Keratinocyte (primary cell): ENCODE measurements at regions not wholly inside any gene's neighbourhood (a gene's known extent, or its start where the extent isn't known, plus 50 kb on each side); places are given as distances from the start of the nearest gene placed in this dataset.

Source experiments
- DNase-seq: peaks from one replicate; pipeline ENCODE4 v3.0.0-alpha.2; 2011; ENCODE audit warnings: low read depth, missing footprints, low spot score
- FAIRE-seq: peaks from 2 replicates; lab custom pipeline; 2011; peaks lifted over from hg19 to GRCh38; lab: Jason Lieb, UNC
- H2AFZ ChIP-seq: 2 replicates; pipeline ENCODE4 v1.6.0; 2012; ENCODE audit warnings: low read length, control low read depth, inconsistent platforms; ENCODE audit not compliant: control insufficient read depth
- H3K27ac ChIP-seq: 2 replicates; pipeline ENCODE4 v1.5.1; 2011; ENCODE audit warnings: low read length; ENCODE audit not compliant: control insufficient read depth, insufficient read depth
- H3K27me3 ChIP-seq: 3 replicates; pipeline ENCODE4 v1.6.0; 2011; ENCODE audit warnings: low read length; ENCODE audit not compliant: control insufficient read depth, insufficient read depth; ENCODE audit errors: extremely low read depth
- H3K36me3 ChIP-seq, 2 experiments: 2 replicates in 1 of 2; 3 replicates in 1 of 2; pipeline ENCODE4 v1.5.1; 2011; ENCODE audit warnings: low read length in 2 of 2, mild to moderate bottlenecking in 1 of 2; ENCODE audit not compliant: control insufficient read depth in 2 of 2, insufficient read depth in 2 of 2; ENCODE audit errors: extremely low read depth in 1 of 2
- H3K4me1 ChIP-seq: 3 replicates; pipeline ENCODE4 v1.5.1; 2011; ENCODE audit warnings: low read length; ENCODE audit not compliant: control insufficient read depth, insufficient read depth; ENCODE audit errors: extremely low read depth
- H3K4me2 ChIP-seq: 3 replicates; pipeline ENCODE4 v1.6.0; 2011; ENCODE audit warnings: low read depth, low read length; ENCODE audit not compliant: control insufficient read depth, insufficient read depth; ENCODE audit errors: extremely low read depth
- H3K4me3 ChIP-seq, 3 experiments: fragments of 200-600 bp in 1 of 3; sonication (generic) in 1 of 3; 2 replicates in 2 of 3; 3 replicates in 1 of 3; pipeline ENCODE4 v1.5.1; 2011 to 2016; ENCODE audit warnings: low read length in 3 of 3, mild to moderate bottlenecking in 3 of 3, control low read depth in 2 of 3, inconsistent platforms in 1 of 3, low read depth in 1 of 3, mixed read lengths in 1 of 3, mixed run types in 1 of 3, moderate library complexity in 1 of 3; ENCODE audit not compliant: control insufficient read depth in 2 of 3, insufficient read depth in 2 of 3; ENCODE audit errors: extremely low read depth in 1 of 3
- H3K79me2 ChIP-seq: 2 replicates; pipeline ENCODE4 v1.6.0; 2012; ENCODE audit warnings: low read length; ENCODE audit not compliant: control insufficient read depth, insufficient read depth
- H3K9ac ChIP-seq: 3 replicates; pipeline ENCODE4 v1.6.0; 2011; ENCODE audit warnings: low read length; ENCODE audit not compliant: control insufficient read depth, insufficient read depth; ENCODE audit errors: extremely low read depth
- H3K9me1 ChIP-seq: 3 replicates; pipeline ENCODE4 v1.6.0; 2011; ENCODE audit warnings: low read length; ENCODE audit not compliant: control insufficient read depth, insufficient read depth; ENCODE audit errors: extremely low read depth
- H3K9me3 ChIP-seq: 2 replicates; pipeline ENCODE4 v1.5.1; 2012; ENCODE audit warnings: low read depth, low read length; ENCODE audit not compliant: control insufficient read depth
- H4K20me1 ChIP-seq: 3 replicates; pipeline ENCODE4 v1.6.0; 2011; ENCODE audit warnings: low read length; ENCODE audit not compliant: control insufficient read depth, insufficient read depth; ENCODE audit errors: extremely low read depth
- CTCF ChIP-seq, 3 experiments: IDR thresholded peaks in 1 of 3; conservative IDR thresholded peaks in 1 of 3; optimal IDR thresholded peaks in 1 of 3; 2 replicates in 2 of 3; 3 replicates in 1 of 3; pipeline versions ENCODE3 to v1.5.1; 2011; ENCODE audit warnings: low read length in 3 of 3, mild to moderate bottlenecking in 3 of 3, moderate library complexity in 2 of 3, control low read depth in 1 of 3, inconsistent platforms in 1 of 3; ENCODE audit not compliant: insufficient read depth in 2 of 3; ENCODE audit errors: extremely low read depth in 1 of 3
- EZH2 ChIP-seq: IDR thresholded peaks from one replicate; pipeline ENCODE4 v1.6.1; 2012; ENCODE audit warnings: inconsistent platforms, mild to moderate bottlenecking, low read length, moderate library complexity
- dilution Hi-C: fragments of 300-500 bp; cut with MboI; formaldehyde crosslinking; loops from one replicate; pipeline ENCODE4 v1.7.0; 2020; ENCODE audit warnings: low sequenced_read_pairs; ENCODE audit not compliant: extremely low pct_ligation_motif_present

- Histone ChIP-seq H3K36me3 (no peaks in the 10 kb centered on the region), H4K20me1 (no peaks in the 10 kb centered on the region), H3K27me3 (no peaks in the 10 kb centered on the region), H3K9me1 (no peaks in the 10 kb centered on the region), H3K4me3 (no peak overlapping the region), H3K79me2 (no peaks in the 10 kb centered on the region), H3K9me3 (no peaks in the 10 kb centered on the region), H2AFZ (no peak overlapping the region), H3K4me1 (no peaks in the 10 kb centered on the region), H3K4me2 (no peak overlapping the region), H3K27ac (no peak overlapping the region), H3K9ac (no peak overlapping the region)
- no peak for FAIRE-seq
- TF ChIP-seq CTCF (optimal IDR thresholded peaks at IDR 0.05 in 1 of 3, IDR thresholded peaks at IDR 0.05 in 1 of 3, conservative IDR thresholded peaks at IDR 0.05 in 1 of 3; ENCODE audit: extremely low read depth in 1 of 3, insufficient read depth in 2 of 3, low read length in 3 of 3) (no peak), EZH2 (no peak)
- dilution Hi-C loops = no loop called here
- no peak for DNase-seq
These were observed 1164.7 kb upstream of the AUTS2 start for GRCh38 chr7:68433462-68434070.

GRCh38 chr7:68434857-68435256 lies 1163.4 kb upstream of the AUTS2 start:
- no peak overlapping the region for H2AFZ ChIP-seq
- no peaks in the 10 kb centered on the region for H3K4me1 ChIP-seq
- no peak overlapping the region for H3K4me2 ChIP-seq
- H3K9me1 ChIP-seq = no peaks in the 10 kb centered on the region
- no peaks in the 10 kb centered on the region for H3K9me3 ChIP-seq
- TF ChIP-seq CTCF (optimal IDR thresholded peaks at IDR 0.05 in 1 of 3, IDR thresholded peaks at IDR 0.05 in 1 of 3, conservative IDR thresholded peaks at IDR 0.05 in 1 of 3; ENCODE audit: extremely low read depth in 1 of 3, insufficient read depth in 2 of 3, low read length in 3 of 3) (no peak), EZH2 (no peak)
- dilution Hi-C loops = no loop called here
- H3K27ac ChIP-seq = no peak overlapping the region
- no peak for FAIRE-seq
- H3K4me3 ChIP-seq = no peak overlapping the region
- no peak overlapping the region for H3K9ac ChIP-seq
- no peaks in the 10 kb centered on the region for H4K20me1 ChIP-seq
- DNase-seq = no peak
- no peaks in the 10 kb centered on the region for H3K36me3 ChIP-seq
- H3K27me3 ChIP-seq = no peaks in the 10 kb centered on the region
- no peaks in the 10 kb centered on the region for H3K79me2 ChIP-seq
